GM19397 (cell line): ENCODE measurements at regions not wholly inside any gene's neighbourhood (a gene's known extent, or its start where the extent isn't known, plus 50 kb on each side); places are given as distances from the start of the nearest gene placed in this dataset.

Experiments used
- ATAC-seq: cut with Tn5 transposase; IDR thresholded peaks from one replicate; pipeline ENCODE4 v1.9.1; 2021; ENCODE audit warnings: mild to moderate bottlenecking, moderate library complexity; ENCODE audit not compliant: unreplicated experiment

DNA sequence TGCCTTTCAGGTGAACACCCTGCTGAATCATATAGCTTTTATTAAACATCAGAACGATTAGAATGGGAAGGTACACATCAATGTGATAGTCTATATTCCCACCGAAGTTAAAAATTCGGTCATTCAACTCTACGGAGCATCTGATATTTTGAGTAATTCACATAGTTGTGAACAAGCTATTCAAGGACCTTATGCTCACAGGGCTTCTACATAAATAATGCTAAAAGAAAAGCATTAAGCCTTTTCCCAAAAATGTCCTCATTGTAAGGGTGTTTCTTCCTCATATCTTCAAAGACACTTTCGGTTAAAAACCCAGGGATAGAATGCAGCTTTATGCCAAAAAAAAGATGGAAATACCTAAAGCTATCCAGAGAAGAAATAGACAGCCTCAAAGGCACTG, 79.7 kb upstream of the EDNRA start:
- no peak for ATAC-seq

DNA sequence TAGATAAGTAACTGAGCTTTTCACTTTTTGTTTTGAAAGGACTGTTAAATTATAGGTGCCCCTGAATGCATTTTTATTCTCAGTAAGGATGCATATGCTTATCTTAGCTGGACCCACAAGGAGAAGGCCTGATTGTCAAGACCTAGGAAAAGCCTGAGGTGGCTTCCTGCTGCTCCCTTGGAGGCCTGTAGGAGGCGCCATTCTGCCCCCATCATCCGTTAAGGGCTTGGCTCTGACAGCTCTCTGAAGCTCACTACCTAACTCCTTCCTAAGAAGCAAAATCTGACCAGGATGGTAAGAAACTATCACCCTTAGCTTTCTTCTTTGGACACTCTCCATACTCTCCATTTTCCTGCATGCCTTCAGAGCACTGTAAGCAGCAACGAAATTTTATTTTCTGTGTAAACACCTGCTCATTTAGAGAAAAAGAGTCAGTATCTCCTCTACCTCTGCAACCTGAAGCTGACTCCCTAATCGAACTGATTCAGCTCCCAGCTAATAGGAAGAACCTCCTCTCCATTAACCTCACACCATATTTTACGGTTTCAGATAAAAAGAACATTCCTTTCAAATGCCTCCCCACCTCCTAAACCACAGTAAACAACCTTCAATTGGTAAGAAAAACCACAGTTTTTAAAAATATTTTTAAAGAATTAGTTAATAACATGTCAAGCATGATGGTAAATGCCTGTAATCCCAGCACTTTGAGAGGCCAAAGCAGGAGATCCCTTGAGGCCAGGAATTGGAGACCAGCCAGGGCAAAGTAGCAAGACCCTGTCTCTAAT, 73.4 kb upstream of the EDNRA start:
- ATAC-seq = no peak

DNA sequence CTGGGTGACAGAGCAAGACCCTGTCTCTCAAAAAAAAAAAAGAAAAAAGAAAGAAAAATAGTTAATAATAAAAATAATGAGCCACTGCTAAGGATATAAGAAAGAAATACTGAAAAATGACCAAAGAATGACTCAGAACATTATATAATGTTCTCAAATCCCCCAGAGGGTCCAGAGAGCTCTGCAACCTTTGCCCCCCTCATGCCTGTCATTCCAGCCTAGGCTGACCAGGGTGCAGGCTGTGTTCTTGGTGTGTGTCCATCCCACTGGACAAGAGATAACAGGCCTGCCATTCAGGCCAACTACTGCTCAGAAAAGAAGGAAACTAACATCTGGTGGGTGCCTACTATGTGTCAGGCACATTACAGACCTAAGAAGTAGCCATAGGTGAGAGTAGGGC, 72.7 kb upstream of the EDNRA start:
- ATAC-seq = no peak

- no peak for ATAC-seq
These were observed 71.5 kb upstream of the EDNRA start for GRCh38 chr4:147409350-147409749.

DNA sequence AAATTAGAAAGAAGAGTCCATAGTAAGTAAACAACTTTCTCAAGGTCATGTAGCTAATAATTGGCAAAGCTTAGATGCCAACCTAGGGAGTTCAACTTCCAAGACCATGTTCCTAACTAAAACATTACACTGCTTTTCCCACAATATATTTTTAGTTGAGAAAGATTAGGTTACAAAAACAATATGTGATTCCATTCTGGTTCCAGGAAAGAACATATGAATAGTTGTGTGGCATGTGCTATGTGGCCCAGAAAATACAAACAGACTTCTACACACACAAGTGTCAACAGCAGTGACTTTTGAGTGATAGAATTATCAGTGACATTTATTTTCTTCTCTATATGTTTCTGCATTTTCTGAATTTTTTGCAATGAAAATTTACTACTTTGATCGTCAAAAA, 62.7 kb upstream of the EDNRA start:
- no peak for ATAC-seq

- ATAC-seq = no peak
These were observed 59.4 kb upstream of the EDNRA start for GRCh38 chr4:147421456-147421855.

- no peak for ATAC-seq
These were observed 57.7 kb upstream of the EDNRA start for GRCh38 chr4:147423229-147423628.

DNA sequence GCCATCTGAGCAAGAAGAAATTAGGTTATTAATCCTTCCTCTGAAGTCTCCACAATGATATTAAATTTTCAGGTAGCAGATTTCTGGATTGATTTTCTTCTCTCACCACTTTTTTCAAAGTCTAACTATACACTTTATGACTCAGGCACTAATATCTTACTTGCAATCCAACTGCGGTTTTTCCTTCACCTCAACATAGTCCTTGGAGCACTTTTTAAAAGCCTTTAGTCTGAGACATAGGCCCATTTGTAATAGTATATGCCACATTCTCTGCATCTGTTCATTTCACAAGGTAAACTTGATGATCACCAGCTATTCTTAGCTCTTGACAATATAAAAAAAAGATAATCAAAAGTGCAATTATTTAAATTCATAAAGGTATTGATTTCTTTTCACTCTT, 55.9 kb upstream of the EDNRA start:
- ATAC-seq = no peak

DNA sequence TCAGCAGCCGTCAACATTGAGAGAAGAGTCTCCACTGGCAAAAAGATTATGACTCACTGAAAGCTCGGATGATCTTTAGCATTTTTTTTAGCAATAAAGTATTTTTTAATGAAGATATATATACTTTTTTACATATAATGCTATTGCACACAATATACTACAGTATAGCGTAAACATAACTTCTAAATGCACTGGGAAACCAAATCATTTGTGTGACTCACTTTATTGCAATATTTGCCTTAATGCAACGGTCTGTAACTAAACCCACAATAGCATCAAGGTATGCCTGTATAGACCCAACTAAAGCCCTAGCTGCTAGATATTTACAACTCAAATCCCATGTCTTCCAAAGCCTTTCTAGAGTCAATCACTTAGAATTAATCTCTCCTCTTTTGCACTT, 52.3 kb upstream of the EDNRA start:
- no peak for ATAC-seq

GRCh38 chr4:147430111-147430510, 50.8 kb upstream of the EDNRA start:
- ATAC-seq = no peak
